ENCODE measurements at regions not wholly inside any gene's neighbourhood (a gene's known extent, or its start where the extent isn't known, plus 50 kb on each side); places are given as distances from the start of the nearest gene placed in this dataset.
"Not testable (repeated sequence)": the region's sequence is repeated elsewhere in the genome, so short reads cannot be mapped to it uniquely, and the experiment has no call there.

GRCh38 chr21:18970416-18970815 is 566.8 kb upstream of the TMPRSS15 start:
- DNase-seq: no peak

GRCh38 chr21:18970941-18971340 is 567.4 kb upstream of the TMPRSS15 start:
- DNase-seq: no peak

- no peak for DNase-seq
Observed at GRCh38 chr21:18985584-18985983, 582.0 kb upstream of the TMPRSS15 start.

- DNase-seq: no peak
Observed at GRCh38 chr21:18986197-18986596, 582.6 kb upstream of the TMPRSS15 start.

- DNase-seq: no peak
Observed at GRCh38 chr21:18987520-18988026, 584.0 kb upstream of the TMPRSS15 start.

- no peak for DNase-seq
Observed at GRCh38 chr21:18989953-18990495, 586.4 kb upstream of the TMPRSS15 start.

GRCh38 chr21:18991846-18992245 is 588.3 kb upstream of the TMPRSS15 start:
- DNase-seq: no peak

GRCh38 chr21:19010251-19010650 is 606.7 kb upstream of the TMPRSS15 start:
- no peak for DNase-seq

- no peak for DNase-seq
Observed at GRCh38 chr21:19010996-19011395, 607.4 kb upstream of the TMPRSS15 start.

GRCh38 chr21:19011451-19011850 is 607.9 kb upstream of the TMPRSS15 start:
- DNase-seq: no peak

- DNase-seq: no peak
Observed at GRCh38 chr21:19013916-19014315, 610.3 kb upstream of the TMPRSS15 start.

- DNase-seq: no peak
Observed at GRCh38 chr21:19018529-19018928, 614.9 kb upstream of the TMPRSS15 start.

- DNase-seq: no peak
Observed at GRCh38 chr21:19022978-19023377, 619.4 kb upstream of the TMPRSS15 start.

- no peak for DNase-seq
Observed at GRCh38 chr21:19026911-19027310, 623.3 kb upstream of the TMPRSS15 start.

- no peak for DNase-seq
Observed at GRCh38 chr21:19029816-19030215, 626.2 kb upstream of the TMPRSS15 start.

- DNase-seq: no peak
Observed at GRCh38 chr21:19031953-19032352, 628.4 kb upstream of the TMPRSS15 start.

- DNase-seq: no peak
Observed at GRCh38 chr21:19034041-19034440, 630.5 kb upstream of the TMPRSS15 start.

GRCh38 chr21:19034560-19034959 is 631.0 kb upstream of the TMPRSS15 start:
- DNase-seq: no peak

- DNase-seq: no peak
Observed at GRCh38 chr21:19045876-19046275, 642.3 kb upstream of the TMPRSS15 start.

- no peak for DNase-seq
Observed at GRCh38 chr21:19048098-19048672, 644.6 kb upstream of the TMPRSS15 start.

GRCh38 chr21:19049567-19049966 is 646.0 kb upstream of the TMPRSS15 start:
- no peak for DNase-seq

GRCh38 chr21:19065164-19065563 is 661.6 kb upstream of the TMPRSS15 start:
- DNase-seq: no peak

GRCh38 chr21:19076031-19076430 is 672.4 kb upstream of the TMPRSS15 start:
- DNase-seq: no peak

GRCh38 chr21:19109694-19110093 is 706.1 kb upstream of the TMPRSS15 start:
- no peak for DNase-seq

- not testable (repeated sequence) for DNase-seq
Observed at GRCh38 chr21:19119259-19119658, 715.7 kb upstream of the TMPRSS15 start.
